Fibroblast of the conjunctiva (primary cell): ENCODE measurements at regions not wholly inside any gene's neighbourhood (a gene's known extent, or its start where the extent isn't known, plus 50 kb on each side); places are given as distances from the start of the nearest gene placed in this dataset.
"Not testable (repeated sequence)": the region's sequence is repeated elsewhere in the genome, so short reads cannot be mapped to it uniquely, and the experiment has no call there.

ENCODE experiments used
- DNase-seq: peaks from one replicate; pipeline ENCODE4 v3.0.0-alpha.2; 2010; ENCODE audit warnings: low read depth

DNA sequence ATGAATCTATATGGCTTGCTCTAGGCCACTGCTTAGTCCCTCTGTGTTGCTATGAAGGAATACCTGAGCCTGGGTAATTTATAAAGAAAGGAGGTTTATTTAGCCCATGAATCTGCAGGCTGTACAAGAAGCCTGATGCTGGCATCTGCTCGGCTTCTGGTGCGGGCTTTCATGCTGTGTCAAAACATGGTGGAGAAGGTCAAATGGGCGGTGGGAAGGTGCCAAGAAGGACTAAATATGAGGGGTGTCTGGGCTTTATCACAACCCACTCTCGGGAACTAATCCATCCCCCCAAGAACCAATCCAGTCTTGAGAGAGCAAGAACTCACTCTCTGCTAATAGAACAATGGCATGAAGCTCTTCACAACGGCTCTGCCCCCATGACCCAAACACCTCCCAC is 481.6 kb downstream of the EIPR1 start:
- no peak for DNase-seq

DNA sequence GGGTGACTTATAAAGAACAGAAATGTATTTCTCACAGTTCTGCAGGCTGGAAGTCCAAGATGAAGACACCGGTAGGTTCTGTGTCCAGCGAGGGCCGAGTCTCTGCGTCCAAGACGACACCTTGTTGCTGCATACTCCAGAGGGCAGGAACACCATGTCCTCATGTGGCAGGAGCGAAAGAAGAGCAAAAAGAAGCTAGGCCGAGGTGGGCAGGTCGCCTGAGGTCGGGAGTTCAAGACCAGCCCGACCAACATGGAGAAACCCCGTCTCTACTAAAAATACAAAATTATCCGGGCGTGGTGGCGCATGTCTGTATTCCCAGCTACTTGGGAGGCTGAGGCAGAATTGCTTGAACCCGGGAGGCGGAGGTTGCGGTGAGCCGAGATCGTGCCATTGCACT is 483.6 kb downstream of the EIPR1 start:
- DNase-seq = not testable (repeated sequence)

DNA sequence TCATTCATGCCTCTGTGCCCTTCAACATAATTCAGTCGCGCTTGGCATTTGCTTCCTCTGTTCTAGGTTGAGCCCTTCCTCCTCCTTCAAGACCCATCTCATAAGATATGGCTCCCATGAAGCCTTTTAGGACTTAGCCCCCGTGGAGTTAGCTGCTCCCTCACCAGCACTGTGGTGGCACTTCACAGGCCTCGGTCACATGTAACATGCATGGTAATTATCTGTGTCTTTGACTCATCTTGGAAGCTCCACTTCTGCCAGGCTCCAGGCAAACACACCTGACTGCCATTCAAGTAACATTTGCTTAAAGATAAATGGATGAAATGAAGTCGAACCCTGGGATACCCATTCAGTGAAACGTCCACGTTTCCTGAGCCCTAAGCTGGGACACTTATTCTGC is 484.7 kb downstream of the EIPR1 start:
- no peak for DNase-seq

DNA sequence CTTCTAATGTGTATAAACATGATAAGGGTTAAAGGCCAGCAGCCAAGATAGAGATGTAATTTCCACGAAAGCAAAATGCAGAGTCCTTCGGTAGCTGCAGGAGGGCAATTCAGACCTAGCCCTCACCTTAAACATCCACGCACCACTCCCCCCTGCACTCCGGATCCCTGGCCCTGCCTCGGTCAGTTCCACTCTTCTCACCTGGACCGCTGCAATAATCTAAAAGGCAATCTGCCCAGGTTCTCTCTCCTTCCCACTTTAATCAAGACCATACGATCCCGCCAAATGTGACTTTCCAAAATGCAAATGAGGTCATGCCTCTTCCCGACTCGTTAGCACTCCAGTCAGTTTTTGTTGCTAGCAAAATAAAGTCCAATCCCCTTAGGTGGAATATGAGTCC is 485.2 kb downstream of the EIPR1 start:
- no peak for DNase-seq

DNA sequence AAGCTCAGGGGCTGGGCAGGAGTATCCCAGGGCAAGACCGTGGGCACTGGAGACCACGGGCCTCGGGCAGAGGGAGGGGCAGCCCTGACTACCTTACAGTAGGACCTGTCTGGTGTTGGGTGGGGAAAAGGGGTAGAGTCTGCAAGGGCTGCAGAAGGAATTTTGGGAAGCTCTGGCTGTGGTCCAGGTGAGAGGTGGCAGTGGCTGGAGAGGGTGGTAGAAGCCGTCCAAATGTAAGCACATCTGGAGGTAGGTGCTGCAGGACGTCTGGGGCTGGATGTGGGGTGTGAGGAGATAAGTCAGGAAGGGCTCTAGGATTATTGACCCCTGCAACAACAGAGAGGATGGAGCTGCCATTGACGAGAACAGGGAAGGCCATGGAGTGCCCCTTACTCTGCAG is 486.7 kb downstream of the EIPR1 start:
- DNase-seq = no peak

DNA sequence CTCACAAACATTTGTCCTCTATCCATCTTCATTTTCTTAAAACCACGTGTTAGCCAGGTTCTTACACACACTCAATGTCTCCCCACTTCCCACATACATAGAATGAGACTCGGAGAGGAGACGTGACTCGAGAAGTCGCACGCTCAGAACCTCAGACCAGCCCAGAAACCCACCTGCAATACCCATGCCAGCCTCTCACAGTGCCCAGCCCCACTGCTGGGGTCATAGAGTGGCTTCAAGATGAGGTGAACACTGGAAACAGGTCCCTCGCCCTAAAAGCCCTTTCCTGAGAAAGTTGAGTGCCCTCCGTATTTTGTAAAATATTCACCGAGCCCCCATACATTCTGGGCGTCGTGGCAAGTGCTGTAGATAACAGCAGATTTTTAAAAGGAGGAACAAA is 487.4 kb downstream of the EIPR1 start:
- DNase-seq = no peak

DNA sequence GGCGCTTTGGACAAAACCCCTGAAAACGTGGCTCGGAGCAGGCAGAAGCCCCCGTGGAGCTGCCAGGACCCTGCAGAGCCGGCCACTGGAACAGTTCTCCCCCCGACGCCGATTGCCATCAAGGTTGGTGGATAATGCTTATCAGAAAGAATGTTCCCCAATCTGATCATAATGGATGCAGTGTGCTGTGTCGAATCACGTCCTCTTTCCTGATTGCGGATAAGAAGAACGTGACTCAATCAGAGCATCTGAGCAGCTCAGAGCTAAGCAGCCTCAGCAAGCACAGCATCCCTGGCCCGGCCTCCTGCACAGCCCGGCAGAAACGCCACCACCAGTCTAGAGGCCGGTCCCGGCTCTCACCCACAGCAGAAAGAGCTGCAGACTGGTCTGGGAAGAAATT is 488.0 kb downstream of the EIPR1 start:
- no peak for DNase-seq

DNA sequence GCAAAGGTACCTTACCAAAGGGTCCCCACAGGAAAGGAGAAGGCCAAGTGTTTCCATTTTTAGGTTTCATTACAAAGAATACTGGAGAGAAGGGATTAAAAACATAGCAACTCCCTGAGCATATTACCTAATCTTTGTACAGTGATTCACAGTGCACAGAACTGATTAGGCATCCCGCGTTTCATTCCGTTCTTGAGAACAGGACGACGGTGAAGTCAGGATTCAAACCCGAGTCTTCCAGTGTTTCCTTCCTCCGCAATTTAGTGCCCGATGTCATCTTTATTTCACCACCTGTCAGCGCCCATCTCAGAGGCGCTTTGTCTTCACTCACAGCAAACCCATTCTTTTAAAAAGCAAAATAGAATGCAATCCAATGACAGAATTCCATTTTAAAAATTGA is 488.5 kb downstream of the EIPR1 start:
- no peak for DNase-seq

DNA sequence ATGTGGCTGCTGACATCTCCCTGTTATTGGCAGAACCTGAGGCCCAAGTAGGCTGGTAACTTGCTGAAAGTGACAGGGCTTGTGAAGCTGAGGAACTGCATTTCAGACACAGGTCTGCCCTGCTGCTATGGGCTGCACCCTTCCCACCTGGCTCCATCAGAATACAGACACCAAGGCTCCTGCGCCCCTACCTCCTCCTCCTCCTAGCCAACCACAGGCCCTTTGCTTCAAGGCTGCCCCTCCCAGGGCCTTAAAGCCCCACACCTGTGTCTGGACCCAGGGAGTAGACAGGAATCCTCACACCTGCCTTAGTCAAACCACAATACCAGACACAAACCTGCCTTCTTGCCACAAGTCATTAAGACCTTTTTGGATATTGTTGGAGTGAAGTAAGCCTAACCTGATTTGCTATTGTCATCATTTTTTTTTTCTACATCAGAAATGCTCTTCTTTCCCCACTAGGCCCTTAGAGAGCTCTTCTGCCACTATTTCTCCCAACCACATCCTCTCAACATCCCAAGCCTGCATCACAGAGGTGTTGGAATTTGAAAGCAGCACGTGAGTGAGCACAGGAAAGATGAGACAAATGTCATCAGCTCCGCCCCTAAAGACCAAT is 489.7 kb downstream of the EIPR1 start:
- DNase-seq = no peak

DNA sequence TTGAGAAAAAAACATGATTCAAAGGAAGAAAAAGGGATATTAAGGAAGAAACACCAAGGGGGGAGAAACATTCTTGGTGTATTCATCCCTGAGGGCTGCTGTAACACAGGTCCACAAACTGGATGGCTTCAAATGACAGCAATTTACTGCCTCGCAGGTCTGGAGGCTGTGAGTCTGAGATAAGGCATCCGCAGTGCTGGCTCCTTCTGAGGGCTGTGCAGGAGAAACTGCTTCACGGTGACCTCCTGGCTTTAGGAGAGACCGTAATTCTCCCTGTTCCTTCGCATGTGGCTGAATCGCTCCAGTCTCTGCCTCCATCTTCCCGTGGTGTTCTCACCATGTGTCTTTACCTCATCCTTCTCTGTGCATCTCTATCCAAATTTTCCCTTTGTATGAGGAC is 490.7 kb downstream of the EIPR1 start:
- DNase-seq = no peak

DNA sequence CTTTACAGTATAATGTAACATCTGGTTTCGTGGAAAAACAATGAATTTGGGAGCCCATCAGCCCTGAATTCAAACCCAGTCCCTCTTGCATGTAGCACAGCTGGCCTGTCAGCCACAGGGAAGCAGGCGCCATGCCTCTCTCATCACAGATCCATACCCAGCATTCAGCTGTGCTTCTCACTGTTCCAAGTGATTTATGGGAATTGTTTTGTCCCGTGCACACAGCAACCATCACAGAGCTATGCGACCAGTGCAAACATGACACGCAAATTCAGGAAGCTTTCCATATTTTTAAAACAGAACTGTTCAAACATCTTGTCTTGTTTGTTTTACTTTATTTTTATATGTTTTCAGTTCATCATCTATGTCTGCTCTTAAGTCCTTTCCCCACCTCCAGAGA is 496.1 kb downstream of the EIPR1 start:
- no peak for DNase-seq

DNA sequence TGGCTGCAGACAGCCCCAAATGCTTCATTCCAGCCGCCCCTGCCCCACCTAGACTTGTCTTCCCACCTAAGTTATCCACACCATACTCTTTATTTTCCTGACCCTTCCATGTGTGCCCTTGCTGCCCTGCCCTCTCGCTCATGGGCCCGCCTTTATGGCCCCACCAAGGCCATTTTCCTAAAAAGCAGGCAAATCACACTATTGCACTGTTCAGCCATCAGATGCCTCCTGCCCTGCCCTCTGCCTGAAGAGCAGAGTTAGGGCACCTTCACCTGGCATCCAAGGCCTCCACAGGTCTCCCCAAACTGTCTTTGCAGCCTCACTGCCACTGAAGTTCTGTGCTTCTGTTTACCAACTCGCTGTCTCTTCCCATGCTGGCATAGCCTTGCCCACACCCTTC is 496.7 kb downstream of the EIPR1 start:
- DNase-seq = no peak

DNA sequence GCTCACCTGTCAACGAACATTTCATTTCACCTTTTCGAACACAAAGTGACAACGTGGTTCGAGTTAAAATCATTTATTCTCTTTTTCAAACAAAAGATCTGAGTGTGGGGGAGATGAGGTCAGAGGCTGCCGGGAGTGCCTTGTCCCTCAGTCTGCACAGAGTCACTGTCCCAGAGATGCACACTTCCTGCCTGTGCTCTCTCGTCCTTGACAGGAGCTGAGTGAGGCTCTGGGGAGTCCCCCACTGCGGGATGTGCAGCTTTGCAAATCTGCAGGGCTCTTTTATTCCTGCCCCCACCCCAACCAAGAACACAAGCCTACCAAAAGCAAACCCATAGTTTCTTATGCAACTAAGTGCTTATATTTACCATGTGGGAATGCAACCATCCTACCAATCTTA is 497.8 kb downstream of the EIPR1 start:
- DNase-seq = no peak

DNA sequence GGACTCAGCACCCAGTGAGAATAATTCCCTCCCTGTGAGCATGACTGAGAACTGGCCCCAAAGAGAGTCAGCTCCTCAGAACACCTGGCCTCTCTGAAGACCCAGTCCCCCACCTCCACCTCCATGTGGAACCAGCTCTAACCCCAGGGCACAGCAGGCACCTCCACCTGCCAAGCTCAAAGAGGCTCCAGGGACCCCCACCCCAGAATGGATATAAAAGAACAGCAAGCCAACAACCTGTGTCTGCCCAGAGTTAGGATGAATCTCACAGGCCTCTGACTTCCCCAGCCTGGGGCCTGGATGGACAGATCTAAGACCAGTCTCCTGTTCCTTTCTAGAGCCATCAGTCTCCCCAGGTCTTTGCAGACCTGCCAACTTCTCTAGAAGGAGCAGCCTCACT is 498.5 kb downstream of the EIPR1 start:
- DNase-seq = no peak

DNA sequence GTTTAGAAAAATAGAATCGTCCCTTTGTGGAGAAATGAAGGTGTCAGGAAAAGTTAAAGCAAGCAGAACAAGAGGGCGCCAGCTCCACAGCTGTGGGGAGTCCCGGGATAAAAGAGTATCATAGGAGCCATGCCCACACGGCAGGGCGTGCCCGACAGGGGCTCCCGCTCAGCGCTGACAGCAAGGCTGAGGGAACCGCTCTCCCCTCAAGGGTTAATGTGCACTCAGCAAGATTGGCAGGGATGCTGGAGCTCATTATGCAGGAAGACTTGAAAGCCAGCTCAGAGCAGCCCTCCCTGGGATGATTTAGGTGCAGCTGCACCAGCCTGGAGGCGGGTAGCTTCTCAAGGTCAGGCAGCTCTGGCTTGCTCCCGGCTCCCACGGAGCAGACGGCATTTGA is 500.2 kb downstream of the EIPR1 start:
- no peak for DNase-seq

DNA sequence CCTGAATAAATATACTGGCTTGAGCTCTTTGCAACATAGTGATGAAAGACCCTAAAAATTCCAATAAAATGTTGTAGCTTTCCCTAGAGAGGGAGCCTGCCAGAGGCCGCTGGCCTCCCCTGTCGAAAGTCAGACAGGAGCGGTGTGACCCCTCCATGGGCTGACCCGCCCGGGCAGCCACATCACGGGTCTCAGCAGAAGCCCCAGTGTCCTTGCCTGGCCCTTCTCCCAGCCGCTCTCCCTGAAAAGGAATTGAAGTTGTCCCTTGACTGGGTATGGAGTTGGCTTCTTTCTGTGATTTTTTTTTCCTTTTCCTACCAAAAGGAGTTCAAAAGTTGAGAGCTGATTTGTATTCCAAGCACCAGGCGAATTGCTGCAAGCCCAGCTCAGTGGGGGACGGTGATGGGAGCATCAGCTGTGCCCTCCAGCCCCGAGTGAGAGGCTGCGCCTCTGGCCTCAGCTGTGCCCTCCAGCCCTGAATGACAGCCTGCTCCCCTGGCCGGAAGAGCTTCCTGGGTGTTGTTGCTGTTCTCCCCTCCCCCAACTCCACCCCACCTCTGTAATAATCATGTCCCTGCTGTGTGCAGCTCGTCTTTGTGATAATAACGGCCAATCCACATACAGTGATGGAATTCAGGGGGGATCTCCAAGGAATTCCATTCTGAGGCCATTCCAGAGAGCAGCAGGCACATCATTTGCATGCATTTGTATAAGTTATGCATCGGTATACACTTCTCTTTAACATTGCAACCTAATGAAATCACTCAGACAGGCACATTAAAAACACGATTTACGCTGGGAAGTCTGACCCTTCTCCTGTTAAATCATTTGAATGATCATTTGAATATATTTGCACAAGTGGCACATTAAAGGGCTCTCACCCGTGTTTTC is 501.0 kb downstream of the EIPR1 start:
- no peak for DNase-seq

DNA sequence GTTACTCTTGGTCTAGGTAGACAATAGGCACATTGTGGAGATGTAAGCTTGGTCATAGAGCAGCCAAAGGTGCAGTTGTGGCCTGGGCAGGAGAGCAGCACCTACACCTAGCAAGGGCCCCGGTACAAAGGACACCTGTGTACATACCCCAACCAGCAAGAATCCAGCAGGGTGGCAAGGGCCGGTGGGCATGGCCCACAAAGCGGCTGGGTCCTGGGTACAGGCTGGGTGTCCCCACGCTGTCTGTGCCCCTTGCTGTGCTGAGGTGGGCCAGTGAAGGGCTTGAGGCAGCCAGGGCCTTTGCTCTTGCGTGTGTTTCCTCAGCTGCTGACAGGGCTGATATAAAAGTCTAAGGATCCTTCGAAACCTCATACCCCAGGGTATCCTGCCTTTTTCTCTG is 501.8 kb downstream of the EIPR1 start:
- no peak for DNase-seq

DNA sequence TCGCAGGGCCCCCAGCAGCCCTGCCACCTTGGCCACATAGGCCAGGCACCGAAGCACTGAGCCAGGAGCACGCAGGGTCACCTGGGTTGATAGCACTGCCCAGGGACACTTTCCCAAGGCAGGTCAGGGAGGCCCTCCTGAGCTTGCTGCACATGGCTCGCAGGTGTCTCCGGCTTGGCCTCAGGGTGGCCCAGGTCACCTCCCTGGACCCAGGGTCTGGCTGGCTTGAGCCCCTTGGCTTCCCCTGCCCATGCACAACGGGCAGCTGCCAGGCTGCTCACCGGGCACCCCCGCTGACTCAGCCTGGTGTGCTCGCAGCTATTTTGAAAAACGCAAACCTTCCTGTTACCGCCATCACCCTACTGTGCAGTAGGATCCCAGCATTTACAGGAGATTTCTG is 502.3 kb downstream of the EIPR1 start:
- no peak for DNase-seq

DNA sequence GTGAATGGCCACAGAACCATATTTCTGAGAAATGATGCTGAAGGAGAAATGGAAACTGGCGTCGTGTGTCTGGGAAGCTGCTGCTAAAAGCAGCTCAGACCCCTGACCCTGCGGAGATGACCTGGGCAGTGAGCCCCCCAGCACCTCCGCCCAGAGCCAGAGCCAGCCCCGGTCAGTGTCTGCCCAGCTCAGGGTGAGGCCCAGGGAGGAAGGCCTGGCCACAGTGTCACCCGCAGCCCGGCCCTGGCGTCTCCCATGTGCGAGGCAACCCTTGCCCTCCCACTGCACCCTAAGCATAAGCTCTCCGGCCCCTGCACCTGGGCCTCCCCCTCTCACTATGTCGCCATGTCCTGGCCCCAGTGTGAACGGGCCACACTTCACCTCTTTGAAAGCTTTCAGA is 502.8 kb downstream of the EIPR1 start:
- DNase-seq = no peak

DNA sequence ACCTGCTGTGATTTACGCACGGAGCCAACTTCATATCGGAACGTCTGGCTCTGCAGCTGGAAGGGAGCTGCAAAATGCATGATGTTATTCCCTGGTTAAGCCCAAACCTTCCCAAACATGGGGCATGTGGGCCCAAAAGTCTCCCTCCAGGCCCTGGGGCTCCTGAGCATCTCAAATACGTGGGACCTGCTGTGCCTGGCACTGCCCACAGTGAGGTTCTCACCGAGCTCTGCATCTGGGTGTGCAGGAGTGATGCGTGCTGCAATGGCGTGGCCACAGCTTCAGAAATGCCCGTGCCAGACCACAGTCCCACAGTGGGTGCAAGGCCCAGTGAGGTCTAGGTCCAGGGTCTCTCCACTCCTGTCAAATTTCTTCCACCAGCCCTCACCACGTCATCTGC is 503.3 kb downstream of the EIPR1 start:
- no peak for DNase-seq

DNA sequence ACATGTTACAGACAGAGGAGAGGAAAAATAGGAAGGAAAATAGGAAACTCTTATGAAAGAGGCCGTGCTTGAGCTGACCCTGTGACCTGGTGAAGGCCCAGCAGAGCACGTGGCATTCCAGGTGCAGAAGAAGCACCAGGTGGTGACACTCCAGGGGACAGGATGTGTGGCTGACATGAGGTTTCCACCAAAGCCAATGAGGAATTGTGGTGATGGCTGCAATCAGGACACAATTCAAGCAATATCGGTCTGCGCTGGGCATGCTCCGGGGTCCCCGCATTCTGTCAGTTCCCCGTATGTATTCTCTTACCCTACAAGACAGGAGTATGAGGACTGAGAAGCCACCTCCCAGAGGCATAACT is 504.2 kb downstream of the EIPR1 start:
- no peak for DNase-seq

DNA sequence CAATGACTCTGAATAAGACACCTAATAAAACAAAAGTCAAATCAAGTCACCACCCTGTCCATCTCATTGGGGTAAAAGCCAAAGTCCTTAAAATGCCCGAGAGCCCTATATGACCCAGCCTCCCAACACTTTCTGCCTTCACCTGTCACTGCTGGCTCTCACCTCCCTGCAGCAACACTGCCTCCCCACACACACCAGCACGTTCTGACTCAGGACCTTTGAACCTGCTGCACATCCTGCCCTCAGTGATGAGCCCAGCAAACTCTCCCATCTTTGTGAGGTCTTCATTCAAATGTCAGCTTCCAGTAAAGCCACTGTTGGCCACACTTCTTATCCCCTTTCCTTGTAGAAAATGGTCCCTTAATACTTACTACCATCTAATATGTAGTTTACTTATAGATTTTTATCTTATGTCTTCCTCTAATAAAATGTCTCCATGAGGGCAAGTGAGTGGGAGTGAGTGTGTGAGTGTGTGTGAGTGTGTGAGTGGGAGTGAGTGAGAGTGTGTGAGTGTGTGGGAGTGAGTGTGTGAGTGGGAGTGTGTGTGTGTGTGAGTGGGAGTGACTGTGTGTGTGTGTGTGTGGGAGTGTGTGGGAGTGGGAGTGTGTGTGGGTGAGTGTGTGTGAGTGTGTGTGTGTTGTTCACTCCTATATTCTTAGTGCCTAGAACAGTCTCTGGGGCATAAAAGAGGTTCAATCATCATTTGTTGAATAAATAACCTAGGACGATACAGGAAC is 504.7 kb downstream of the EIPR1 start:
- DNase-seq = no peak

DNA sequence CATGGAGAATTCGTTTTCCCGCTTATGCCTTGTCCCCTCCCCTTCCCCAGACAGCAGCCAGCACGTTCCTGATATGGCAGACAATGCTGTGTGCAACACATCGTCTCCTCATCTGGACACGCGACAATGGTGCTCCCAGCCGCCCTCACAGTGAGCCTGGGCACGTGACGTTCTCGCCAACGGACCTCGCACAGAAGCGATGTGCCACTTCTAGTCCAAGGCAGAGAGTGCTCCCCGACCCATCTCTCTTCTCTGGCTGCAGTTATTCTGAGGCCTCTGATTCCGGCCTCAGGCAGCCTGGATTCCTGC is 505.4 kb downstream of the EIPR1 start:
- no peak for DNase-seq
